ENCODE measurements at regions not wholly inside any gene's neighbourhood (a gene's known extent, or its start where the extent isn't known, plus 50 kb on each side); places are given as distances from the start of the nearest gene placed in this dataset.

GRCh38 chr2:155043097-155043496 is 344.6 kb downstream of the KCNJ3 start:
- TF ChIP-seq SP1 (IDR thresholded peaks at IDR 0.05; ENCODE audit: low read depth, low read length) = no peak
- TF ChIP-seq EP300 (IDR thresholded peaks at IDR 0.05; ENCODE audit: borderline replicate concordance in 1 of 2, low read depth in 2 of 2, low read length in 2 of 2) = no peak
- no peak for TF ChIP-seq USF2 (IDR thresholded peaks at IDR 0.05; ENCODE audit: low read length)
- no peak for TF ChIP-seq CTCF (IDR thresholded peaks at IDR 0.05; ENCODE audit: control extremely low read depth in 1 of 3, insufficient read depth in 1 of 3, low read depth in 1 of 3, low read length in 3 of 3)
- no peak for TF ChIP-seq POLR2A (IDR thresholded peaks at IDR 0.05; ENCODE audit: control extremely low read depth in 1 of 2, low read depth in 2 of 2, low read length in 2 of 2)

All from H1 (cell line).